T-cell (primary cell): ENCODE measurements at regions not wholly inside any gene's neighbourhood (a gene's known extent, or its start where the extent isn't known, plus 50 kb on each side); places are given as distances from the start of the nearest gene placed in this dataset.

Experiments used
- ATAC-seq, 4 experiments: fragments of 200-7000 bp in 3 of 4; fragments of 150-1000 bp in 1 of 4; cut with Tn5 transposase; replicated peaks in 1 of 4; 1 replicate in 3 of 4; 2 replicates in 1 of 4; pipeline ENCODE4 v1.10.0; 2021; ENCODE audit warnings: moderate library complexity in 3 of 4, mild to moderate bottlenecking in 2 of 4, moderate number of reproducible peaks in 1 of 4
- CTCF ChIA-PET, 2 donors: fragments of 300-600 bp; sonication (Branson Sonifier 250); formaldehyde crosslinking; loops; one replicate each; lab custom pipeline; 2022; ENCODE audit warnings: antibody characterized with exemption in 2 of 2; lab: Charles Lee
- POLR2A ChIA-PET, 2 donors: fragments of 300-600 bp; sonication (Branson Sonifier 250); formaldehyde crosslinking; loops; one replicate each; lab custom pipeline; 2022; ENCODE audit warnings: antibody characterized with exemption in 2 of 2; lab: Charles Lee
- DNase-seq, 35 experiments: peaks; one replicate each; pipeline versions ENCODE4 v3.0.0 to v3.0.0-alpha.2; 2013 to 2023
- H3K27ac ChIP-seq: one replicate; pipeline ENCODE4 v1.5.1; 2013; ENCODE audit warnings: low read length
- H3K27me3 ChIP-seq, 2 experiments: replicated peaks in 1 of 2; 1 replicate in 1 of 2; 2 replicates in 1 of 2; pipeline versions ENCODE4 v1.6.1 to v1.7.0; 2013; ENCODE audit warnings: low read length in 1 of 2, mixed read lengths in 1 of 2; ENCODE audit not compliant: control insufficient read depth in 2 of 2, insufficient read depth in 2 of 2; ENCODE audit errors: extremely low read depth in 1 of 2
- H3K36me3 ChIP-seq, 2 donors: 1 replicate in 1 of 2; 2 replicates in 1 of 2; pipeline versions ENCODE4 v1.6.1 to v1.7.0; 2013; ENCODE audit warnings: low read length in 1 of 2; ENCODE audit not compliant: control insufficient read depth in 2 of 2, insufficient read depth in 1 of 2; ENCODE audit errors: extremely low read depth in 1 of 2
- H3K4me1 ChIP-seq, 2 experiments: 1 replicate in 1 of 2; 2 replicates in 1 of 2; pipeline versions ENCODE4 v1.6.1 to v1.7.0; 2013; ENCODE audit warnings: low read length in 2 of 2, mixed read lengths in 1 of 2; ENCODE audit not compliant: insufficient read depth in 2 of 2, control insufficient read depth in 1 of 2; ENCODE audit errors: extremely low read depth in 1 of 2
- H3K4me3 ChIP-seq, 2 donors: 1 replicate in 1 of 2; 2 replicates in 1 of 2; pipeline versions ENCODE4 v1.5.1 to v1.7.0; 2013; ENCODE audit warnings: mild to moderate bottlenecking in 2 of 2, low read length in 1 of 2, moderate library complexity in 1 of 2; ENCODE audit not compliant: control insufficient read depth in 1 of 2; ENCODE audit errors: extremely low read depth in 1 of 2
- H3K9me3 ChIP-seq: 2 replicates; pipeline ENCODE4 v1.7.0; 2013
- H3K27ac Mint-ChIP-seq, 2 donors: one replicate each; pipeline ENCODE4 v1.8.0; 2020 to 2021; ENCODE audit warnings: mild to moderate bottlenecking in 2 of 2, mixed read lengths in 2 of 2
- H3K27me3 Mint-ChIP-seq, 2 donors: one replicate each; pipeline ENCODE4 v1.8.0; 2021 to 2022; ENCODE audit warnings: mixed read lengths in 2 of 2
- H3K36me3 Mint-ChIP-seq: one replicate; pipeline ENCODE4 v1.8.0; 2021; ENCODE audit warnings: mixed read lengths
- H3K4me1 Mint-ChIP-seq, 3 donors: one replicate each; pipeline ENCODE4 v1.8.0; 2020 to 2022; ENCODE audit warnings: mixed read lengths in 3 of 3, mild to moderate bottlenecking in 1 of 3
- H3K4me3 Mint-ChIP-seq, 3 donors: one replicate each; pipeline ENCODE4 v1.8.0; 2020 to 2022; ENCODE audit warnings: mild to moderate bottlenecking in 3 of 3, mixed read lengths in 3 of 3, moderate library complexity in 3 of 3
- H3K9me3 Mint-ChIP-seq, 3 donors: one replicate each; pipeline ENCODE4 v1.8.0; 2020 to 2022; ENCODE audit warnings: mixed read lengths in 3 of 3
- WGBS: methylation state at CpG from one replicate; pipeline ENCODE4 v1.1.5; 2013; ENCODE audit warnings: missing lambda C conversion rate; ENCODE audit not compliant: insufficient coverage; 5-methylcytosine and 5-hydroxymethylcytosine counted together

DNA sequence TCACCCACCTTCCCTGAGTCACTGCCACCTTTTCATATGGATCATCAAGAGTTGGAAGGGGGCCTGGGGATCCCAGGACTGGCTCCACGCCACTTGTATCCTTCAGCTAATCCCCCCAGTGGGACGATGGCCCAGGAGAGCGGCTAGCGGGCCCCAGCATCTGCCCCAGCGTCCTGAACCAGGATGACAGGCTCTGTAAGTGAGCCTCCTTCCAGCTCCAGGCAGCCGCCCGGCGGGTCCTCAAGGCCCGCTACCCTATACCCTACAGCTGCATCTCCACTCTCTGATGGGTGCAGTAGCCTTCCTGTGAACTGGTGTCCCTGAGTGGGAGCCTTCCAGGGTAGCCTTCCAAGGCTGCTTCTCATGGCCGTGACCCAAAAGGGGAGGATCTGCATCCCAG is 183.1 kb downstream of the ATG4C start:
- ChIA-PET POLR2A (interaction anchor here in 1 of 2 donors (0.5 kb wide), 1 partner anchor 20 kb away, joined by 6 read pairs; no protein-coding TSS in a partner anchor), CTCF (no interaction called here)
- no peak overlapping the region for H3K4me3 Mint-ChIP-seq
- Histone ChIP-seq H3K27me3 (peaks cover 0 to 17% of the 10 kb centered on the region in 2 experiments), H3K36me3 (no peaks in the 10 kb centered on the region), H3K4me3 (no peak overlapping the region), H3K27ac (no peak overlapping the region), H3K4me1 (no peaks in the 10 kb centered on the region), H3K9me3 (no peaks in the 10 kb centered on the region)
- H3K9me3 Mint-ChIP-seq, result no peaks in the 10 kb centered on the region
- no peaks in the 10 kb centered on the region for H3K36me3 Mint-ChIP-seq
- no peak for ATAC-seq
- 65% methylated on average over 2 of the region's 10 CpGs for WGBS
- no peak overlapping the region for H3K27ac Mint-ChIP-seq
- H3K27me3 Mint-ChIP-seq, result peaks cover 8 to 21% of the 10 kb centered on the region in 2 donors
- H3K4me1 Mint-ChIP-seq, result no peaks in the 10 kb centered on the region
- DNase-seq, result no peak

DNA sequence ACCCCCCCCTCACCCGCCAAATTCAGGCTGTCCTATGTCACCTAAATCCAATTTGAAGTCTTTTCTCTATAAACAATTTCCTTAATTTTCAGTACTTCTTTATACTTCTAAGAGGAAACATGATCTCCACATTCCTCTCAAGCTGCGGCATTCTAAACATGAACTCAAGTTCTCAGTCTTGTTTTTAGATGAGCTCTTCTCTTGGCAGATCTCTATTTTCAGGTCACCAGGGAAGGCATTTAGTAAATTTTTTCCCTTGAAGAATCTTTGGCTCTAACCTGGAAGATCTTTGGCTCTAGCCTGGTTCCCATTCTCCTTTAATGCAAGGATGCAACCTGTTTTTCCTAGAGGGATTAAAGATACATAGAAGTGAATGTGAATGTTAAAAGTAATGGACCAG is 193.4 kb downstream of the ATG4C start:
- CTCF ChIA-PET, result no interaction called here
- H3K27me3 Mint-ChIP-seq, result peaks cover 0 to 23% of the 10 kb centered on the region in 2 donors

DNA sequence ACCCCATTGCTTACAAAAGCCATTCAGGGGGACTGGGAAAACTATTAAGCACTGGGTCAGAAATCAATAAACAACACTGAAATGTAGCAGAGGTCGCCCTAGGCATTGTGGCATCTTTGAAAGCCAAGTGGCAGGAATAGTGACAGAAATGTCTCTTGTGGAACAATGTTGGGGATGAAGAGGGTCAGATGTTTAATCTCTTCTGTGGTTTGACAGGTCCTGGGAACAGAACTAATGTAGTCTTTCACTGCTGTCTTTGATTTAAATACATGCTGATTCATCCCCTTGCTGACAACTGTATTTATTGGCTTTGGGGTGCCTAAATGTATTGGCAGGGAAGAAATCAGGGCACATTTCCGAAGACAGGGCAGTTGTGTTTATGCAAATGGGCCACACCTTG is 194.8 kb downstream of the ATG4C start:
- H3K4me3 ChIP-seq, result no peak overlapping the region
- no peak overlapping the region for H3K27ac Mint-ChIP-seq
- CTCF ChIA-PET, result no interaction called here
- H3K27me3 Mint-ChIP-seq, result peaks cover 0 to 23% of the 10 kb centered on the region in 2 donors
- no peak overlapping the region for H3K27ac ChIP-seq
- H3K9me3 ChIP-seq, result no peaks in the 10 kb centered on the region
- no peaks in the 10 kb centered on the region for H3K36me3 Mint-ChIP-seq
- H3K36me3 ChIP-seq, result no peaks in the 10 kb centered on the region
- DNase-seq (no peak), ATAC-seq (no peak)
- H3K4me1 Mint-ChIP-seq, result no peaks in the 10 kb centered on the region
- POLR2A ChIA-PET, result no interaction called here
- WGBS, result 50% methylated on average over 1 of the region's 2 CpGs
- no peaks in the 10 kb centered on the region for H3K4me1 ChIP-seq
- no peaks in the 10 kb centered on the region for H3K9me3 Mint-ChIP-seq
- no peaks in the 10 kb centered on the region for H3K27me3 ChIP-seq
- no peak overlapping the region for H3K4me3 Mint-ChIP-seq

More for the DNA sequence above, 193.4 kb downstream of the ATG4C start:
- POLR2A ChIA-PET, result no interaction called here
- Histone ChIP-seq H3K4me3 (no peak overlapping the region), H3K4me1 (no peaks in the 10 kb centered on the region), H3K27ac (no peak overlapping the region), H3K27me3 (no peaks in the 10 kb centered on the region), H3K36me3 (no peaks in the 10 kb centered on the region), H3K9me3 (no peaks in the 10 kb centered on the region)
- ATAC-seq (no peak), DNase-seq (no peak)
- no peaks in the 10 kb centered on the region for H3K36me3 Mint-ChIP-seq
- H3K27ac Mint-ChIP-seq, result no peak overlapping the region
- no peaks in the 10 kb centered on the region for H3K9me3 Mint-ChIP-seq
- H3K4me1 Mint-ChIP-seq, result no peaks in the 10 kb centered on the region
- H3K4me3 Mint-ChIP-seq, result no peak overlapping the region
- 100% methylated on average over 1 of the region's 2 CpGs for WGBS

DNA sequence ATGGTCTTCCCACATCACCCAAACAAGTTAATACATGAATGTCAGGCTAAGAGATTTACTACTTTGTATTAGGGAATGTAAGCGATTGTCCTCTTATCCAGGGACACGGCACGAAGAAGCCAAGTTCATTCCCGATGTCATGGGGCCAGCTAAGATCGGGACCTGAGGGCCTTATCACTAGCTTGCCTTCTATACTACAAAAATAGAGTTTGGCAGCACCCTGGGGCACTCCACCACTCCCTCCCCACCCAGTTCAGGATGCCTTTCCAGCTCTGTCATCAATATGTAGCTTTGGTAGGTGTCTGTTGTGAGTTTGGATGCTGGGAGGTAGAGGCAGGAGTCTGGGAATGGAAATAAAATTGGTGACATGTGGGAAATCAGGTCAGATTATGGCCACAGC is 197.5 kb downstream of the ATG4C start:
- Mint-ChIP-seq H3K27ac (no peak overlapping the region), H3K4me3 (no peak overlapping the region), H3K36me3 (no peaks in the 10 kb centered on the region), H3K9me3 (no peaks in the 10 kb centered on the region), H3K4me1 (no peaks in the 10 kb centered on the region), H3K27me3 (peaks cover 8 to 26% of the 10 kb centered on the region in 2 donors)
- Histone ChIP-seq H3K36me3 (no peaks in the 10 kb centered on the region), H3K4me1 (no peaks in the 10 kb centered on the region), H3K9me3 (no peaks in the 10 kb centered on the region), H3K27ac (no peak overlapping the region), H3K27me3 (no peaks in the 10 kb centered on the region), H3K4me3 (no peak overlapping the region)
- ATAC-seq (no peak), DNase-seq (no peak)
- CTCF ChIA-PET, result interaction anchor here in 1 of 2 donors (0.6 kb wide), 1 partner anchor 732 kb away, joined by 4 read pairs; no protein-coding TSS in a partner anchor
- POLR2A ChIA-PET, result interaction anchor here in 1 of 2 donors (0.6 kb wide), 1 partner anchor 1194 kb away, joined by 5 read pairs; no protein-coding TSS in a partner anchor
- no CpG with 5 or more reads among the region's 5 CpGs for WGBS

DNA sequence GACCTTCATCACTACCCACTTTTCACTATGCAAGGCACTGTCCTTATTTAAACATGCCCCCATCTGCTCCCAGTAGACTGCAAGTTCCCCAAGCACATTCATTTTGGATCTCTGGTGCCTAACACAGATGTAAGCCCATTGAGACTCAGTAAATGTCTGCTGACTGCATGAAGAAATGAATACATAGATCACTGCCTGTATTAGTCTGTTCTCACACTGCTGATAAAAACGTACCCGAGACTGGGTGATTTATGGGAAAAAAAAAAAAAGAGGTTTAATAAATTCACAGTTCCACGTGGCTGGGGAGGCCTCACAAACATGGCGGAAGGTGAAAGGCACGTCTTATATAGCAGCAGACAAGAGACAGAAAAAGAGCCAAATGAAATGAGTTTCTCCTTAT is 204.9 kb downstream of the ATG4C start:
- Histone ChIP-seq H3K27me3 (no peaks in the 10 kb centered on the region), H3K9me3 (no peaks in the 10 kb centered on the region), H3K4me3 (no peak overlapping the region), H3K27ac (no peak overlapping the region), H3K36me3 (no peaks in the 10 kb centered on the region), H3K4me1 (no peaks in the 10 kb centered on the region)
- H3K9me3 Mint-ChIP-seq, result peaks cover 0 to 3% (median 0%) of the 10 kb centered on the region in 3 donors
- ChIA-PET POLR2A (no interaction called here), CTCF (no interaction called here)
- H3K27me3 Mint-ChIP-seq, result peaks cover 26 to 29% of the 10 kb centered on the region in 2 donors
- DNase-seq, result no peak
- 83% methylated on average over 1 of the region's 5 CpGs for WGBS
- H3K4me1 Mint-ChIP-seq, result no peaks in the 10 kb centered on the region
- H3K4me3 Mint-ChIP-seq, result no peak overlapping the region
- ATAC-seq, result no peak
- no peaks in the 10 kb centered on the region for H3K36me3 Mint-ChIP-seq
- H3K27ac Mint-ChIP-seq, result no peak overlapping the region

DNA sequence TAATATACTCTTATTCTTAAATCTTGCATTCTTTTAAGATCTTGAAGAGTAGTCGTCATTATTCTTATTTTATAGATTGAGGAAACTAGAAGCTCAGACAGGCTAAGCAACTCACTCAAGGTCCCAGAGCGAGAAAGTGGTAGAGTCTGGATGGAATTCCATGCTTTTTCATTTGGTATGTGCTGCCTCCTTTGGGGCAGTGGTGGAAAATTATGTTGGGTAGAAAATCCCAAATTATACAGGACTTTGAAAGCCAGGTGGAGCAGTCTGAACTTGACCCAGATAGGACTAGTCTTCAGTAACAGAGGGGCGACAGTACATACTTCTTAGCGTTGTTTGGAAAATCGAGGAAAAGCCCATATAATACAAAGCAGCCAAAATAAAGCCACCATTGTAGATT is 205.6 kb downstream of the ATG4C start:
- no peak overlapping the region for H3K27ac ChIP-seq
- no peaks in the 10 kb centered on the region for H3K27me3 ChIP-seq
- Mint-ChIP-seq H3K27ac (no peak overlapping the region), H3K36me3 (no peaks in the 10 kb centered on the region), H3K4me3 (no peak overlapping the region), H3K9me3 (peaks cover 0 to 3% (median 0%) of the 10 kb centered on the region in 3 donors), H3K4me1 (no peaks in the 10 kb centered on the region), H3K27me3 (peaks cover 24 to 26% of the 10 kb centered on the region in 2 donors)
- no peak for DNase-seq
- ATAC-seq, result no peak
- no CpG with 5 or more reads among the region's 5 CpGs for WGBS
- H3K4me1 ChIP-seq, result no peaks in the 10 kb centered on the region
- ChIA-PET POLR2A (no interaction called here), CTCF (no interaction called here)
- no peaks in the 10 kb centered on the region for H3K9me3 ChIP-seq
- H3K36me3 ChIP-seq, result no peaks in the 10 kb centered on the region
- H3K4me3 ChIP-seq, result no peak overlapping the region

DNA sequence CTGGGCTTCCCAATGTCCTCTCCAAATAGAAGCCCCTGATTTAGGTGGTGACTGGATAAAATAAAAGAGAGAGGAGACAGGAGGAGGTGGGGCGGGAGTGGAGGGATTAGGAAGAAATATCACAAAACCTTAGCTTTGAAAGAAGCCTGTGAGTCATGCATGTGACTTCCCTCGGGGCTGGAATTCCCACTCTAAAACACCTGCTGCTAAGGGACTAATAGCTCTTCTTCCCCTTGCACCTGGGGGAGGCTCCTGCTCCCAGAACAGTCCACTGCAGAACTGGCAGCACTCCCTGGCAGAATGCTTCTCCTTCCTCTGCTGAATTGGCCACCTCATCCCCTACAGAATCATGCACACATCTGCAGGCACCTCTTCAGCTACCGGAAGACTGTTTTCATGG is 207.2 kb downstream of the ATG4C start:
- DNase-seq, result no peak
- Histone ChIP-seq H3K27ac (no peak overlapping the region), H3K9me3 (no peaks in the 10 kb centered on the region), H3K4me3 (no peak overlapping the region), H3K27me3 (no peaks in the 10 kb centered on the region), H3K36me3 (no peaks in the 10 kb centered on the region), H3K4me1 (no peaks in the 10 kb centered on the region)
- Mint-ChIP-seq H3K4me3 (no peak overlapping the region), H3K9me3 (peaks cover 0 to 3% (median 0%) of the 10 kb centered on the region in 3 donors), H3K27me3 (peaks cover 21 to 26% of the 10 kb centered on the region in 2 donors), H3K4me1 (no peaks in the 10 kb centered on the region), H3K36me3 (no peaks in the 10 kb centered on the region), H3K27ac (no peak overlapping the region)
- ATAC-seq, result no peak
- WGBS, result 58% methylated on average over 2 of the region's 3 CpGs
- ChIA-PET POLR2A (no interaction called here), CTCF (no interaction called here)
